Right lobe of liver (tissue), 6 donors: ENCODE measurements at regions not wholly inside any gene's neighbourhood (a gene's known extent, or its start where the extent isn't known, plus 50 kb on each side); places are given as distances from the start of the nearest gene placed in this dataset.
"Not testable (repeated sequence)": the region's sequence is repeated elsewhere in the genome, so short reads cannot be mapped to it uniquely, and the experiment has no call there.

Experiments used
- ATAC-seq, 4 donors: fragments of 200-7000 bp; cut with Tn5 transposase; one replicate each; pipeline ENCODE4 v1.9.1; 2020; ENCODE audit warnings: mild to moderate bottlenecking in 4 of 4, moderate library complexity in 4 of 4
- DNase-seq, 3 donors: peaks; one replicate each; pipeline ENCODE4 v3.0.0-alpha.2; 2020
- H3K27ac ChIP-seq, 3 donors: fragments of 200-600 bp; one replicate each; pipeline ENCODE4 v1.8.0; 2022
- H3K27me3 ChIP-seq, 2 donors: fragments of 200-600 bp; one replicate each; pipeline ENCODE4 v1.8.0; 2022
- H3K36me3 ChIP-seq, 4 donors: fragments of 200-600 bp; sonication (generic) in 1 of 4; one replicate each; pipeline versions ENCODE4 v1.5.1 to v1.8.0; 2017 to 2022; ENCODE audit warnings: control low read depth in 1 of 4
- H3K4me1 ChIP-seq, 4 donors: fragments of 200-600 bp; sonication (generic) in 1 of 4; one replicate each; pipeline versions ENCODE4 v1.5.1 to v1.8.0; 2017 to 2022; ENCODE audit warnings: control low read depth in 1 of 4
- H3K4me3 ChIP-seq, 3 donors: fragments of 200-600 bp; one replicate each; pipeline ENCODE4 v1.8.0; 2022
- H3K9me3 ChIP-seq, 4 donors: fragments of 200-600 bp; sonication (generic) in 1 of 4; one replicate each; pipeline versions ENCODE4 v1.5.1 to v1.8.0; 2017 to 2022; ENCODE audit warnings: control low read depth in 1 of 4
- POLR2A ChIP-seq: fragments of 450-650 bp; IDR thresholded peaks from one replicate; pipeline ENCODE4 v1.6.1; 2017; ENCODE audit warnings: antibody characterized with exemption, mild to moderate bottlenecking
- WGBS: methylation state at CpG from one replicate; pipeline ENCODE4 v1.1.6; 2018; ENCODE audit warnings: low coverage, low lambda C conversion rate; ENCODE audit not compliant: insufficient coverage; ENCODE audit errors: missing lambda C conversion rate; 5-methylcytosine and 5-hydroxymethylcytosine counted together
- intact Hi-C, 2 donors: fragments of 100-400 bp; cut with DNase I; formaldehyde crosslinking; loops; one replicate each; pipeline versions ENCODE4 v1.11.2 to v1.14.1; 2022
- TF ChIP-seq, protein P1 (sequence below), 4 donors: fragments of 200-600 bp in 3 of 4; fragments of 450-650 bp in 1 of 4; IDR thresholded peaks; one replicate each; pipeline versions ENCODE4 v1.5.1 to v1.8.0; 2016 to 2022; ENCODE audit warnings: antibody characterized with exemption in 4 of 4, mild to moderate bottlenecking in 2 of 4
- donor health status: DM: no; HTN: yes; CAD: no.
- donor health status: DM: no; HTN: no; CAD: no.
- donor health status: DM: no; HTN: no; CAD: no.
- donor health status: DM: no; HTN: yes; CAD: no.
- donor health status: DM: no; HTN: yes; CAD: no.

- DNase-seq (no peak), ATAC-seq (no peak)
- intact Hi-C loops = no loop called here
- Histone ChIP-seq H3K36me3 (no peaks in the 10 kb centered on the region), H3K4me3 (no peak overlapping the region), H3K27ac (no peak overlapping the region), H3K4me1 (no peaks in the 10 kb centered on the region), H3K9me3 (no peaks in the 10 kb centered on the region), H3K27me3 (no peaks in the 10 kb centered on the region)
- no peak for TF ChIP-seq POLR2A
- TF ChIP-seq, protein P1, sequence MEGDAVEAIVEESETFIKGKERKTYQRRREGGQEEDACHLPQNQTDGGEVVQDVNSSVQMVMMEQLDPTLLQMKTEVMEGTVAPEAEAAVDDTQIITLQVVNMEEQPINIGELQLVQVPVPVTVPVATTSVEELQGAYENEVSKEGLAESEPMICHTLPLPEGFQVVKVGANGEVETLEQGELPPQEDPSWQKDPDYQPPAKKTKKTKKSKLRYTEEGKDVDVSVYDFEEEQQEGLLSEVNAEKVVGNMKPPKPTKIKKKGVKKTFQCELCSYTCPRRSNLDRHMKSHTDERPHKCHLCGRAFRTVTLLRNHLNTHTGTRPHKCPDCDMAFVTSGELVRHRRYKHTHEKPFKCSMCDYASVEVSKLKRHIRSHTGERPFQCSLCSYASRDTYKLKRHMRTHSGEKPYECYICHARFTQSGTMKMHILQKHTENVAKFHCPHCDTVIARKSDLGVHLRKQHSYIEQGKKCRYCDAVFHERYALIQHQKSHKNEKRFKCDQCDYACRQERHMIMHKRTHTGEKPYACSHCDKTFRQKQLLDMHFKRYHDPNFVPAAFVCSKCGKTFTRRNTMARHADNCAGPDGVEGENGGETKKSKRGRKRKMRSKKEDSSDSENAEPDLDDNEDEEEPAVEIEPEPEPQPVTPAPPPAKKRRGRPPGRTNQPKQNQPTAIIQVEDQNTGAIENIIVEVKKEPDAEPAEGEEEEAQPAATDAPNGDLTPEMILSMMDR (IDR thresholded peaks at IDR 0.05) = no peak
- WGBS = 49% methylated on average over 5 of the region's 38 CpGs
Observed at GRCh38 chrX:43279341-43279808, 376.7 kb upstream of the MAOA start.

GRCh38 chrX:43283187-43283586 is 372.9 kb upstream of the MAOA start:
- ATAC-seq (no peak), DNase-seq (no peak)
- WGBS = 40% methylated on average over 1 of the region's 1 CpG
- intact Hi-C loops = no loop called here
- Histone ChIP-seq H3K27me3 (no peaks in the 10 kb centered on the region), H3K4me3 (no peak overlapping the region), H3K9me3 (no peaks in the 10 kb centered on the region), H3K27ac (no peak overlapping the region), H3K4me1 (no peaks in the 10 kb centered on the region), H3K36me3 (no peaks in the 10 kb centered on the region)
- TF ChIP-seq, protein P1 (IDR thresholded peaks at IDR 0.05) = no peak
- no peak for TF ChIP-seq POLR2A

DNA sequence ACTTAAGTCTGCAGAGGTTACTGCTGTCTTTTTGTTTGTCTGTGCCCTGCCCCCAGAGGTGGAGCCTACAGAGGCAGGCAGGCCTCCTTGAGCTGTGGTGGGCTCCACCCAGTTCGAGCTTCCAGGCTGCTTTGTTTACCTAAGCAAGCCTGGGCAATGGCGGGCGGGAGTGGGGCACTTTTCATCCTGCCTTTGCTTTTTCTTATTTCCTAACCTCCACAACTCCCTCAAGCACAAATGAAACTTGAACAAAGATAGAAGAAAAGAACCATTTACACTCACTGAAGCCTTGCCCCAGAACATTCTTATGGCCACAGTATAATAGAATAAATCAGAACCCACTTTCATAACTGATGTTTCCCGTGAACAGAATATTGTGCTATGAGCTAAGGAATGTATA is 344.5 kb upstream of the MAOA start:
- H3K4me1 ChIP-seq, intact Hi-C loops, H3K27ac ChIP-seq, DNase-seq, H3K9me3 ChIP-seq, ATAC-seq, H3K36me3 ChIP-seq, H3K4me3 ChIP-seq, H3K27me3 ChIP-seq: not testable (repeated sequence)
- 43% methylated on average over 4 of the region's 4 CpGs for WGBS

GRCh38 chrX:43313035-43313434 is 343.1 kb upstream of the MAOA start:
- intact Hi-C loops = no loop called here
- ATAC-seq (no peak), DNase-seq (no peak)
- Histone ChIP-seq H3K36me3 (no peaks in the 10 kb centered on the region), H3K27ac (no peak overlapping the region), H3K9me3 (no peaks in the 10 kb centered on the region), H3K4me1 (no peaks in the 10 kb centered on the region), H3K4me3 (no peak overlapping the region), H3K27me3 (no peaks in the 10 kb centered on the region)
- WGBS = 75% methylated on average over 1 of the region's 1 CpG
- TF ChIP-seq, protein P1 (IDR thresholded peaks at IDR 0.05) = no peak
- no peak for TF ChIP-seq POLR2A

DNA sequence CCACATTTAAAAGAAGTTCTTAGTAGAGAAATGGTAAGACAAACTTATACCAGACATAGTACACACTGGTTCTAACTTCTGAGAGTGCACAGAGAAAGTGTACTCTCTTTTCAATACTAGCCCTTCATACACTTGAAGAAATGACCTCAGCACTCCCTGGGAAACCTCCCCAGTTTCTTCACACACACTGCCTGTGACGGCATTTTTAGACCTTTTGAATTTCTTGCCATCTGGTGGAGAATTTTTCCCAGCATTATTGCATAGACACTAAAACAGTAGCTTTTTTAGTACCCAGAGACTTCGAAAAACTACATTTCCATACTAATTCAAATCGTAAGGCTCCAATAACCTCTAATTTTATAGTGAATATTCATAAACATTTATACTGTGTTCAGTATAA is 341.6 kb upstream of the MAOA start:
- ATAC-seq = no peak
- intact Hi-C loops = no loop called here
- Histone ChIP-seq H3K27ac (no peak overlapping the region), H3K27me3 (no peaks in the 10 kb centered on the region), H3K9me3 (no peaks in the 10 kb centered on the region), H3K36me3 (no peaks in the 10 kb centered on the region), H3K4me1 (no peaks in the 10 kb centered on the region), H3K4me3 (no peak overlapping the region)
- no peak for TF ChIP-seq POLR2A
- TF ChIP-seq, protein P1 (IDR thresholded peaks at IDR 0.05) = no peak
- no peak for DNase-seq
- 30% methylated on average over 3 of the region's 3 CpGs for WGBS
